BJ (cell line): ENCODE measurements at regions not wholly inside any gene's neighbourhood (a gene's known extent, or its start where the extent isn't known, plus 50 kb on each side); places are given as distances from the start of the nearest gene placed in this dataset.
"Not testable (repeated sequence)": the region's sequence is repeated elsewhere in the genome, so short reads cannot be mapped to it uniquely, and the experiment has no call there.

ENCODE experiments used
- CTCF ChIA-PET: fragments of 350-600 bp; formaldehyde crosslinking; extraction: SDS; loops from one replicate; lab custom pipeline; 2021; ENCODE audit warnings: antibody characterized with exemption, inconsistent platforms; lab: Yijun Ruan, JAX
- POLR2A ChIA-PET: fragments of 300-600 bp; sonication (Branson Sonifier 250); formaldehyde crosslinking; extraction: SDS; loops from one replicate; lab custom pipeline; 2021; ENCODE audit warnings: antibody characterized with exemption; lab: Charles Lee
- DNase-seq: peaks from one replicate; pipeline ENCODE4 v3.0.0-alpha.2; 2011; ENCODE audit warnings: low read depth
- H3K27me3 ChIP-seq: 2 replicates; pipeline ENCODE4 v1.6.0; 2011; ENCODE audit warnings: low read length; ENCODE audit not compliant: control insufficient read depth, insufficient read depth
- H3K36me3 ChIP-seq: 2 replicates; pipeline ENCODE4 v1.5.1; 2011; ENCODE audit warnings: low read length; ENCODE audit not compliant: control insufficient read depth, insufficient read depth
- H3K4me3 ChIP-seq: 2 replicates; pipeline ENCODE4 v1.5.1; 2011; ENCODE audit warnings: low read depth, mild to moderate bottlenecking, control low read depth, low read length
- TF ChIP-seq, protein P1 (sequence below): IDR thresholded peaks from 2 replicates; pipeline ENCODE4 v1.5.1; 2011; ENCODE audit warnings: low read depth, mild to moderate bottlenecking, control low read depth, inconsistent platforms, low read length, moderate library complexity; ENCODE audit not compliant: insufficient read depth

- DNase-seq: no peak
- POLR2A ChIA-PET: no interaction called here
- Histone ChIP-seq H3K36me3 (no peaks in the 10 kb centered on the region), H3K4me3 (no peak overlapping the region), H3K27me3 (no peaks in the 10 kb centered on the region)
- TF ChIP-seq, protein P1, sequence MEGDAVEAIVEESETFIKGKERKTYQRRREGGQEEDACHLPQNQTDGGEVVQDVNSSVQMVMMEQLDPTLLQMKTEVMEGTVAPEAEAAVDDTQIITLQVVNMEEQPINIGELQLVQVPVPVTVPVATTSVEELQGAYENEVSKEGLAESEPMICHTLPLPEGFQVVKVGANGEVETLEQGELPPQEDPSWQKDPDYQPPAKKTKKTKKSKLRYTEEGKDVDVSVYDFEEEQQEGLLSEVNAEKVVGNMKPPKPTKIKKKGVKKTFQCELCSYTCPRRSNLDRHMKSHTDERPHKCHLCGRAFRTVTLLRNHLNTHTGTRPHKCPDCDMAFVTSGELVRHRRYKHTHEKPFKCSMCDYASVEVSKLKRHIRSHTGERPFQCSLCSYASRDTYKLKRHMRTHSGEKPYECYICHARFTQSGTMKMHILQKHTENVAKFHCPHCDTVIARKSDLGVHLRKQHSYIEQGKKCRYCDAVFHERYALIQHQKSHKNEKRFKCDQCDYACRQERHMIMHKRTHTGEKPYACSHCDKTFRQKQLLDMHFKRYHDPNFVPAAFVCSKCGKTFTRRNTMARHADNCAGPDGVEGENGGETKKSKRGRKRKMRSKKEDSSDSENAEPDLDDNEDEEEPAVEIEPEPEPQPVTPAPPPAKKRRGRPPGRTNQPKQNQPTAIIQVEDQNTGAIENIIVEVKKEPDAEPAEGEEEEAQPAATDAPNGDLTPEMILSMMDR: no peak
- CTCF ChIA-PET: no interaction called here
Measured at GRCh38 chr13:18739310-18739709, 442.3 kb downstream of the TUBA3C start.

DNA sequence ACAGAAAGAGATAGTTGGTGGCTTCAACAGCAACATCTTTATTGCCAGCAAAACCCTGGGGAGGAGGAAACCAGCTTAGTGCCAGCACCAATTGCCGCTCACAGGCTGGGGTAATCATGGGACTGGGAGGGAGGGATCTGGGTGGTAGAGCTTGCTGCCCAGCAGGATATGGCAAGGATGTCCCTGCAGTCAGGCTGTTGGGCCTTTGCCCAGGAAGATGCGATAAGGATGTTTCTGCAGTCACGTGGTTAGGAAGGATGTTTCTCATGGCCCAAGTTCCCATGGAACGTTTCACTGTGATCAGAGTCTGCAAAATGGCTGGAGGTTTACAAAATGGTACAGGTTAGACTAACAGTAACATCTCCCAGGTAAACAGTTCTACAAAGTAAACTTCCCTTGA is 443.5 kb downstream of the TUBA3C start:
- POLR2A ChIA-PET, CTCF ChIA-PET: not testable (repeated sequence)

DNA sequence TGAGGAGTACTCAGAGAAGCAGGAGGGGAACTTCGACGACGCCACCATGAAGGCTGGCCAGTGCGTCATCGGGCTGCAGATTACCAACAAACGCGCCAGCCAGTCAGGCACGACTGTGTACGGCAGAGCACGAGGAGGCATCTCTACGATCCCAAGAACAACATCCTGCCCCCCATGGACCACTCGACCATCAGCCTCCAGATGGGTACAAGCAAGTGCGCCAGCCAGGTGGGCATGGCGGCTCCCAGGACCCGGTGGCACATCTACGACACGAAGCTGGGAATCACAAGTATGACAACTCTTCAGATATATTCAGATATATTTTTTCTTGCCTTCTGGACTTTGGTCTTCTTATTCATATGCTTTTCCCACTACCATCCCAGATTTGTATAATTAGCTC is 454.5 kb downstream of the TUBA3C start:
- H3K36me3 ChIP-seq, H3K27me3 ChIP-seq, DNase-seq, CTCF ChIA-PET, POLR2A ChIA-PET, H3K4me3 ChIP-seq: not testable (repeated sequence)

More for the DNA sequence above, 443.5 kb downstream of the TUBA3C start:
- H3K27me3 ChIP-seq, H3K36me3 ChIP-seq, H3K4me3 ChIP-seq, DNase-seq: not testable (repeated sequence)

DNA sequence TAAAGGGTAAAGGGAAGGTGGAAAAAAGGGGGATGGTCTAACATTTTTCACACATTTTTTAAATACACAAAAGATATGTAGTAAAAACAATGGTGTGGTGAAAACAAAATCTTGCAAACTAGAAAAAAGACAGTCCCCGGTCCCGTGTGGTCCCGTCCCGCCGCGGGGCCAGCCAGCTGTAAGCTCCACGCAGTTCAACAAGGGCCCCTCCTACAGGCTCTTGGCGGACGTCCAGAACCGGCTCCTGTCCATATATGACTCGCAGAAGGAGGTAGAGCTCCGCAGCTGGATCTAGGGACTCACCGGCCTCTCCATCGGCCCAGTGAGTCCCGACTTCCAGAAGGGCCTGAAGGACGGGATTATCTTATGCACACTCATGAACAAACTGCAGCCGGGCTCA is 455.1 kb downstream of the TUBA3C start:
- H3K36me3 ChIP-seq, CTCF ChIA-PET, POLR2A ChIA-PET, H3K4me3 ChIP-seq, H3K27me3 ChIP-seq, DNase-seq: not testable (repeated sequence)

DNA sequence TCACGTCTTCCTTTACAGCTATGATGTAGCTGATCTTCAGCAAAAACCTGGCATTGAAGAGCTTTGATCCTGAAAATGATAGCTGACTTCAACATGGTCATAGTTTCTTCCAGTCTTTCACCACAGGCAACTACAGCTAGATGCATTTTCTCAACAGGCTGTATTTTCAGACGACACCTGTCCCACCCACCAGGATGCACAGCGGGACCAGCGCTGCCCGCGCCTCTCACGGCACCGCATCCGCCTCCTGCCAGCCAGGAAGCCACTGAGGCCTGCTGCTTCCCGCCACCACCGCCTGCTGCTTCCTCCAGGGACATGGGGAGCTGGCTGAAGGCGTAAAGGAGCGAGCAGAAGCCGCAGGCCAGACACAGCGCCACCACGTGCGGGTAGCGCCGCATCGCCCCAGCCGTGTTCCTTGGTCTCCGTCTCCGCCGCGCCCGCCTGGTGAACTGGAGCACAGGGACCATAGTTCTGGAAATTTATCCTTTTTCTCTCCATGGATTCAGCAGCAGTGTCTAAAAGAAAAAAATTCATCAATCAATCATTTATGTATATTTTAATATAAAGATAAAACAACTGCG is 456.3 kb downstream of the TUBA3C start:
- POLR2A ChIA-PET, CTCF ChIA-PET, H3K27me3 ChIP-seq, H3K36me3 ChIP-seq, H3K4me3 ChIP-seq, DNase-seq: not testable (repeated sequence)

DNA sequence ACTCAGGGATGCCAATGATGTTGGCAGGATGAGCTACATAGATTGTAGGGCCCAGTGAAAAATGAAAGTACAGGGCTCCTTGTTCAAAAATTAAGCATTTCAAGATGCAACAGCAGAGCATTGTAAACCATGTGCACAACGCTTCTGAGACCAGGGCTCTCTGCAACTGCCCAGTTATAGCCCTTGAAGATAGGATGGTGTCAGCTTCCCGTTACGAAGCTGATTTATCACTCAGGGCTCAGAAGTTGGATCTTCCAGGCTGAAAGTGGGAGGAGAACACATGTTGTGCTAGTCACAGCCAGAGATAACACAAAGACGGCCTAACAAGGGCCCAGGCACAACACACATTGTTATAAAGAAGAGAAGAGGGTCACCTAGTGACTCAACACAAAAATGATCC is 466.7 kb downstream of the TUBA3C start:
- TF ChIP-seq, protein P1: no peak
- CTCF ChIA-PET: no interaction called here
- no peak for DNase-seq
- POLR2A ChIA-PET: no interaction called here
- Histone ChIP-seq H3K27me3 (no peaks in the 10 kb centered on the region), H3K36me3 (no peaks in the 10 kb centered on the region), H3K4me3 (no peak overlapping the region)

DNA sequence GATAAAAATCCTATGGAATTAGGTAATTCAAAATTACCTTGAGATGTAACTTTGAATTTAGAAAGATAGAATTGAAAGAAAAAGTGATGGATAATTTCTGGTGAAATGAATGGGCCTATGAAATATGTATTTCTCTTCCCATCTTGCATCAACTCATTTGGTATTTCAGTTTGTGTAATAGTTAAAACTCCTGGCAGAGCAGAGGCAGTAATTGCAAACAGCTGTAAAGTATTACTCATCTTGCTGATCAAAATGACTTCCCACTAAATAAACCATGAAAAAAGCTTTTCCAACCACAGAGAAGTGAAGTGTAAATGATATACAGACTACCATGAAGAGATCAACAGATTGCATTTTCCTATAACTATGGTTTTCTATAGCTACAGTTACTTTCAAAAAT is 471.0 kb downstream of the TUBA3C start:
- POLR2A ChIA-PET, H3K4me3 ChIP-seq, CTCF ChIA-PET, DNase-seq, H3K27me3 ChIP-seq, H3K36me3 ChIP-seq: not testable (repeated sequence)

DNA sequence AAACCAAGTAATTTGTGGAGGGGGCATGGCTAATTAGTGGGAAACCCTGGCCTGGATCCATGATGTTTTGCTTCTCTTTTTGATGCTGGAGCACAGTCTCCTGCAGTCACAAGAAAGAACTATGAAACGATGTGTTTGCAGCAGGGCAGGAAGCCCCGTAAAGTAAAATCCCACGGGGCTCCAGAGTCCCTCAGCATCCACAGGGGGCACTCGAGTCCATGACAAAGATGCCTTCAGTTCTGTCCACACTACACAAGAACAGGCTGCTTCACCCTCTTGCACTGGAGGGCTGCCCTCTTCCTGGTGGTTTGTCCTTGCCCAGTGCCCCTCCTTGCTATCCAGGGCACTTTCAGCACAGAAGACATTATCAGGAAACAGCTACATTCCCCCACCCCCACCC is 475.1 kb downstream of the TUBA3C start:
- H3K27me3 ChIP-seq, H3K4me3 ChIP-seq, DNase-seq, H3K36me3 ChIP-seq, POLR2A ChIA-PET, CTCF ChIA-PET: not testable (repeated sequence)

DNA sequence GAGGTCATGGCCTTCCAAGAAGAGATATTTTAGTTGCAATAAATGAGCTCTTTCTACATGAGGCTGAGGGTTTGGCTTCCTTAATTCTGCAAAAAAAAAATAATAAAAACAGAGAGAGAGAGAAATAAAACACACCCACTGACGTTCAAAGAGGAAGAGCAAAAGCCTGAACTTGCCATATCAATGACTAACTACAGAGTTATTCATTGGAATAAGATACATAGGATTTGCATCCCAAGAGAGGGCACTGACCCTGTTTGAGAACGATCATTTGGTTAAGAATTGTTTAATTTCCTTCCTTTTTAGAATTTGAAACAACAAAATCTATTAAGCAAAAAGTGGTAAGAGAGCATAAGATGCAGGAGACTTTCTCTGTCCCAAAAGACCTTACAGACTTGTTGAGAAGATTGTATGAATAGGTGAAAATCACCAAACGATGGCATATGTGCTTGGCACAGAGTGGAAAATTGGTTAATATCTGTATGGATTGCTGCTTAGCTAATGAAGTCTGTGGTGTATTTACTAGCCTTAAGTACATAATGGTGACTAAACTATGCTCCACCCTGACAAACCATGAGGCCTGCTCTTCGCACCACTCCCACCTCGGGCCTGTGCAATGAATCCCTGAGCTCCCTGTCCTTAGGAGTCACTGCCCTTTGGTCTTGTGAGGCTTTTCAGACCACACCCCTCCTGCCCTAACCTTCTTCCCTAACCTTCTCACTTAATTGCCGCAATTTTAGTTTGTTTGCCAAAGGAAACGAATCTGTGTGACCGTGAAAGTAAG is 479.0 kb downstream of the TUBA3C start:
- POLR2A ChIA-PET, CTCF ChIA-PET, H3K27me3 ChIP-seq, DNase-seq, H3K36me3 ChIP-seq, H3K4me3 ChIP-seq: not testable (repeated sequence)

GRCh38 chr13:18698332-18698731 is 483.3 kb downstream of the TUBA3C start:
- H3K36me3 ChIP-seq, DNase-seq, H3K4me3 ChIP-seq, H3K27me3 ChIP-seq, POLR2A ChIA-PET, CTCF ChIA-PET: not testable (repeated sequence)

DNA sequence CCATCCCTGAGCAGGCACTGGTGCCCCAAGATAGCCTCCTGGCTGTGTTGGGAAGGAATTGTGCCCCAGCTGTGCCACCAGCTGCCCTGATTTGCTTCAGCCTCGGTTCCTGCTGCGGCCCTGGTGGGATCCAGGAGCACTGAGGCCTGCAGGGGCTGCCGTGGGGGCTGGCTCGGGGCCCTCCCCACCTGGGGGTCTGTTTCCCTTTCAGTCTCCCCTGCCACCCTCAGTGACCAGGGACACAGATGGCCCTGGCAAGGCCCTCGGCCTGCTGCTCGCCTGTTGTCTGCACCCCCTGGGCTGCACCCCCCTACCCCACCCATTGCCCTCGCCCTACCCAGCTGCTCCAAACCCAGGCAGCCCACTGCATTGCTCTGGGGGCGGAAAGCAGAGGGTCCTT is 483.8 kb downstream of the TUBA3C start:
- DNase-seq, POLR2A ChIA-PET, H3K27me3 ChIP-seq, H3K4me3 ChIP-seq, CTCF ChIA-PET, H3K36me3 ChIP-seq: not testable (repeated sequence)
